Neural cell (in vitro differentiated cells): ENCODE measurements at regions not wholly inside any gene's neighbourhood (a gene's known extent, or its start where the extent isn't known, plus 50 kb on each side); places are given as distances from the start of the nearest gene placed in this dataset.

Experiments
- H2AFZ ChIP-seq: fragments of 200-600, 300-800 bp; sonication (generic), shearing (Covaris generic); 2 replicates; pipeline ENCODE4 v1.6.0; 2014; ENCODE audit warnings: low read depth, mild to moderate bottlenecking, antibody characterized with exemption, low read length, moderate library complexity
- H3F3A ChIP-seq: fragments of 200-600 bp; shearing (Covaris generic); 2 replicates; pipeline ENCODE4 v1.6.1; 2016; ENCODE audit warnings: mild to moderate bottlenecking, moderate library complexity, mixed read lengths, antibody characterized with exemption, low read length; ENCODE audit not compliant: insufficient read depth, poor library complexity, severe bottlenecking
- H3K27ac ChIP-seq: fragments of 200-600, 300-800 bp; sonication (generic), shearing (Covaris generic); 2 replicates; pipeline ENCODE4 v1.5.1; 2014; ENCODE audit warnings: mild to moderate bottlenecking, low read length, moderate library complexity
- H3K27me3 ChIP-seq: fragments of 300-800, 200-600 bp; sonication (generic), shearing (Covaris generic); 2 replicates; pipeline ENCODE4 v1.6.0; 2014; ENCODE audit warnings: mild to moderate bottlenecking, low read depth, low read length, moderate library complexity; ENCODE audit not compliant: insufficient read depth
- H3K36me3 ChIP-seq: fragments of 300-800, 200-600 bp; sonication (generic), shearing (Covaris generic); 2 replicates; pipeline ENCODE4 v1.5.1; 2014; ENCODE audit warnings: mild to moderate bottlenecking, antibody characterized with exemption, low read length, moderate library complexity; ENCODE audit not compliant: insufficient read depth
- H3K4me2 ChIP-seq: fragments of 300-800, 200-600 bp; sonication (generic), shearing (Covaris generic); 2 replicates; pipeline ENCODE4 v1.6.0; 2014; ENCODE audit warnings: mild to moderate bottlenecking, low read length
- H3K4me3 ChIP-seq: fragments of 300-800, 200-600 bp; sonication (generic), shearing (Covaris generic); 2 replicates; pipeline ENCODE4 v1.5.1; 2014; ENCODE audit warnings: mild to moderate bottlenecking, low read length, moderate library complexity
- H3K79me2 ChIP-seq: fragments of 200-600 bp; shearing (Covaris generic); replicated peaks from 2 replicates; pipeline ENCODE4 v1.6.0; 2014; ENCODE audit warnings: mild to moderate bottlenecking, low read length, moderate library complexity; ENCODE audit not compliant: insufficient read depth
- H3K9ac ChIP-seq: fragments of 300-800, 200-600 bp; sonication (generic), shearing (Covaris generic); 2 replicates; pipeline ENCODE4 v1.6.1; 2016; ENCODE audit warnings: mild to moderate bottlenecking, low read length, mixed read lengths
- H3K9me2 ChIP-seq: fragments of 200-600 bp; shearing (Covaris generic); 2 replicates; pipeline ENCODE4 v1.6.1; 2016; ENCODE audit warnings: mild to moderate bottlenecking, low read length, mixed read lengths; ENCODE audit not compliant: insufficient read depth
- H3K9me3 ChIP-seq: fragments of 200-600, 300-800 bp; sonication (generic), shearing (Covaris generic); 2 replicates; pipeline ENCODE4 v1.6.1; 2016; ENCODE audit warnings: mild to moderate bottlenecking, mixed run types, low read length, moderate library complexity, mixed read lengths
- H4K20me1 ChIP-seq: fragments of 200-600 bp; shearing (Covaris generic); 2 replicates; pipeline ENCODE4 v1.6.1; 2016; ENCODE audit warnings: mild to moderate bottlenecking, mixed run types; ENCODE audit not compliant: insufficient read depth
- CTCF ChIP-seq: fragments of 450-650 bp; IDR thresholded peaks from 2 replicates; pipeline ENCODE4 v1.5.1; 2014; ENCODE audit warnings: antibody characterized with exemption, mild to moderate bottlenecking, moderate library complexity; ENCODE audit not compliant: poor library complexity, severe bottlenecking
- EP300 ChIP-seq: fragments of 450-650 bp; conservative IDR thresholded peaks from 2 replicates; pipeline ENCODE4 v1.6.1; 2014; ENCODE audit warnings: antibody characterized with exemption, mild to moderate bottlenecking, moderate library complexity; ENCODE audit not compliant: poor library complexity, severe bottlenecking
- EZH2 ChIP-seq: fragments of 200-600, 300-800 bp; shearing (Covaris generic), sonication (generic); IDR thresholded peaks from 2 replicates; pipeline ENCODE4 v1.6.1; 2014; ENCODE audit warnings: antibody characterized with exemption, low read length, borderline replicate concordance, mild to moderate bottlenecking; ENCODE audit not compliant: insufficient read depth, poor library complexity, severe bottlenecking
- MXI1 ChIP-seq: fragments of 450-650 bp; conservative IDR thresholded peaks from 2 replicates; pipeline ENCODE4 v1.6.1; 2014; ENCODE audit warnings: antibody characterized with exemption, mild to moderate bottlenecking; ENCODE audit not compliant: poor library complexity, severe bottlenecking
- POLR2AphosphoS5 ChIP-seq: IDR thresholded peaks from 2 replicates; pipeline ENCODE4 v1.6.1; 2012
- RAD21 ChIP-seq: fragments of 450-650 bp; conservative IDR thresholded peaks from 2 replicates; pipeline ENCODE4 v1.6.1; 2014; ENCODE audit warnings: antibody characterized with exemption, mild to moderate bottlenecking, moderate library complexity
- REST ChIP-seq: IDR thresholded peaks from 2 replicates; pipeline ENCODE4 v1.6.1; 2012; ENCODE audit warnings: borderline replicate concordance
- SMC3 ChIP-seq: fragments of 450-650 bp; conservative IDR thresholded peaks from 2 replicates; pipeline ENCODE4 v1.6.1; 2014; ENCODE audit warnings: antibody characterized with exemption, mild to moderate bottlenecking, moderate library complexity; ENCODE audit not compliant: poor library complexity
- TAF1 ChIP-seq: IDR thresholded peaks from 2 replicates; pipeline ENCODE4 v1.6.1; 2012; ENCODE audit warnings: low read depth

- H3K4me2 ChIP-seq = no peak overlapping the region
Measured at GRCh38 chr1:233442026-233442780, 114.7 kb downstream of the MAP3K21 start.

More at GRCh38 chr1:233442026-233442780, 114.7 kb downstream of the MAP3K21 start:
- Histone ChIP-seq H3K4me3 (no peak overlapping the region), H3K27ac (no peak overlapping the region), H3F3A (no peaks in the 10 kb centered on the region), H3K9me3 (no peaks in the 10 kb centered on the region), H3K79me2 (no peaks in the 10 kb centered on the region), H2AFZ (no peak overlapping the region), H3K36me3 (no peaks in the 10 kb centered on the region), H3K27me3 (no peaks in the 10 kb centered on the region), H3K9ac (no peak overlapping the region), H4K20me1 (no peaks in the 10 kb centered on the region), H3K9me2 (no peaks in the 10 kb centered on the region)
- TF ChIP-seq MXI1 = no peak
- no peak for TF ChIP-seq EP300
- no peak for TF ChIP-seq REST
- TF ChIP-seq SMC3 = no peak
- no peak for TF ChIP-seq EZH2
- no peak for TF ChIP-seq RAD21
- TF ChIP-seq TAF1 = no peak
- no peak for TF ChIP-seq CTCF
- no peak for TF ChIP-seq POLR2AphosphoS5
